ENCODE measurements at regions not wholly inside any gene's neighbourhood (a gene's known extent, or its start where the extent isn't known, plus 50 kb on each side); places are given as distances from the start of the nearest gene placed in this dataset.
"Not testable (repeated sequence)": the region's sequence is repeated elsewhere in the genome, so short reads cannot be mapped to it uniquely, and the experiment has no call there.

- DNase-seq (ENCODE audit: low spot score), result not testable (repeated sequence)
Measured at GRCh38 chr22:22296047-22296446, 51.5 kb downstream of the VPREB1 start.

GRCh38 chr22:22297159-22297793, 52.7 kb downstream of the VPREB1 start:
- DNase-seq (ENCODE audit: low spot score), result not testable (repeated sequence)

- DNase-seq (ENCODE audit: low spot score), result peak; percentile 63
Measured at GRCh38 chr22:22297794-22298653, 53.4 kb downstream of the VPREB1 start.

GRCh38 chr22:22298654-22299009, 54.0 kb downstream of the VPREB1 start:
- DNase-seq (ENCODE audit: low spot score), result not testable (repeated sequence)

GRCh38 chr22:22300511-22300910, 55.9 kb downstream of the VPREB1 start:
- not testable (repeated sequence) for DNase-seq (ENCODE audit: low spot score)

GRCh38 chr22:22300946-22301345, 56.4 kb downstream of the VPREB1 start:
- not testable (repeated sequence) for DNase-seq (ENCODE audit: low spot score)

- DNase-seq (ENCODE audit: low spot score), result no peak
Measured at GRCh38 chr22:22316589-22316988, 72.0 kb downstream of the VPREB1 start.

GRCh38 chr22:22318723-22319465, 74.3 kb downstream of the VPREB1 start:
- no peak for DNase-seq (ENCODE audit: low spot score)

- DNase-seq (ENCODE audit: low spot score), result peak; percentile 44
Measured at GRCh38 chr22:22321743-22322611, 77.4 kb downstream of the VPREB1 start.

GRCh38 chr22:22322792-22323191, 78.2 kb downstream of the VPREB1 start:
- no peak for DNase-seq (ENCODE audit: low spot score)

GRCh38 chr22:22327723-22328122, 83.1 kb downstream of the VPREB1 start:
- DNase-seq (ENCODE audit: low spot score), result no peak

- no peak for DNase-seq (ENCODE audit: low spot score)
Measured at GRCh38 chr22:22329792-22330191, 85.2 kb downstream of the VPREB1 start.

GRCh38 chr22:22335640-22336039, 91.1 kb downstream of the VPREB1 start:
- not testable (repeated sequence) for DNase-seq (ENCODE audit: low spot score)

- DNase-seq (ENCODE audit: low spot score), result not testable (repeated sequence)
Measured at GRCh38 chr22:22336333-22336732, 91.7 kb downstream of the VPREB1 start.

- not testable (repeated sequence) for DNase-seq (ENCODE audit: low spot score)
Measured at GRCh38 chr22:22338778-22339177, 94.2 kb downstream of the VPREB1 start.

GRCh38 chr22:22341736-22342135, 97.2 kb downstream of the VPREB1 start:
- no peak for DNase-seq (ENCODE audit: low spot score)

- DNase-seq (ENCODE audit: low spot score), result peak; percentile 74
Measured at GRCh38 chr22:22342697-22343580, 98.4 kb downstream of the VPREB1 start.

GRCh38 chr22:22343581-22344296, 99.2 kb downstream of the VPREB1 start:
- DNase-seq (ENCODE audit: low spot score), result no peak

GRCh38 chr22:22344430-22344829, 99.8 kb downstream of the VPREB1 start:
- no peak for DNase-seq (ENCODE audit: low spot score)

- no peak for DNase-seq (ENCODE audit: low spot score)
Measured at GRCh38 chr22:22345781-22346180, 101.2 kb downstream of the VPREB1 start.
